HuH-7.5 (cell line): ENCODE measurements at regions not wholly inside any gene's neighbourhood (a gene's known extent, or its start where the extent isn't known, plus 50 kb on each side); places are given as distances from the start of the nearest gene placed in this dataset.

Source experiments
- DNase-seq: peaks from one replicate; pipeline ENCODE4 v3.0.0; 2011; ENCODE audit warnings: low spot score

DNA sequence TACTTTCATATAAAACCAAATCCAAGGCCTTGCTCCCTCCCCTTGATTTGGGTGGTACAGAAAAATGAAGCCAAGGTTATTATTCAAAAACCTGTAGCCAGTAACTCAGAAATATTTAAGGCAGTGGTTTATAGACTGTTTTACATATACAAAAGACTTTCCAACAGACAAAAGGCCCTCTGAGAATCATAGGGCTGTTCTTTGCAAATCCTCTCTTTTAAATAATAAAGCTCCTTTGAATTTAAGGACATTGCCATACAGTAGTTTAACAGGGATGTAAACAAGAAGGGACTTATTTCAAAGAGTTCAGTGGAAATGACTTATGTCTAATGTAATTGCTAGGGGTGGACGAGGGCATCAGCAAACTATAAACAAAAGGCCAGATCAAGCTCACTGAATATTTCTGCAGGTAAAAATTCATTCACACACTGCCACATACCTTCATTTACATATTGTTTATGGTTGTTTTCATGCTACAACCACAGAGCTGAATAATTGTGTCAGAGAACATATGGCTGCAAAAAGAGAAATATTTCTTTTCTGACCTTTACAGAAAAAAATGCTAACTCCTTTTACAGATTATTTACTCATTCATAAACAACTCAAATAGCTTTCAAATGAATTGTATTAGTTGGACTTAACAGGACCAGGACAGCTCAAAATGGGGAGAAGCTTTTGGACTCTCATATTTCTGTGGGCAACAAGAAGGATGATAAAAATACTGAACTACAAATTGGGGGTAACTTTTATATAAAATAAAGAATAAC is 665.6 kb downstream of the SLITRK1 start:
- DNase-seq, result no peak

DNA sequence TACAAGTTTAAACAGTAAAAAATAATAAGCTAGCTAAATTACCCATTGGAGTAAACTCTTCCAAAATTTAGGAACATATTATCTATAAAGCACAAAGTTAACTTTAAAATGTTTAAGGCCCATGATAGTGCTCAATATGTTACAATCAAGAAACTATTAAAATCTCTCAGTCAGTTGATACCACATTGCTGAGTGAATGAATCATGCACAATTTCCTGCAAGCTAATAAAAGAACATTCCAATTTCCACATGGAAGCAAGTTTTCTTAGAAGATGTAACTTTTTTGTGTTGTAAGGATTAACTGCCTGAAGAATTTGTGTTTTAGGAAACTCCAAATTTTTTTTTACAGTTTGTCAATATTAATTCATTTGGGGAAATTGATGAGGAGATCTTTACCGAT is 666.6 kb downstream of the SLITRK1 start:
- no peak for DNase-seq

DNA sequence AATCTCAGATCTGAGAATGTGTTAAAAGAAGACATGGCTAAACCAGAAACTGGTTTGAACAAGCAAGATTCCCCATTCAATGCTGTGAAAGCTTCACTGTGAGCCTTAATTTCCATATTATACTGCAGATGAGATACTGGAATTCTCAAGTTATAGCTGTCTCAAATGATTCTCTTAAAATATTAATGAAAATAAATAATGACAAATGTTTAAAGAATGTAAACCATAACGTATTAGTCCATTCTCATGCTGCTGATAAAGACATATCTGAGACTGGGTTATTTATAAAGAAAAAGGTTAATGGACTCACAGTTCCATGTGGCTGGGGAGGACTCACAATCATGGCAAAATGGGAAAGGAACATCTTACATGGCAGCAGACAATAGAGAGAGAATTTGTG is 667.8 kb downstream of the SLITRK1 start:
- DNase-seq, result no peak

DNA sequence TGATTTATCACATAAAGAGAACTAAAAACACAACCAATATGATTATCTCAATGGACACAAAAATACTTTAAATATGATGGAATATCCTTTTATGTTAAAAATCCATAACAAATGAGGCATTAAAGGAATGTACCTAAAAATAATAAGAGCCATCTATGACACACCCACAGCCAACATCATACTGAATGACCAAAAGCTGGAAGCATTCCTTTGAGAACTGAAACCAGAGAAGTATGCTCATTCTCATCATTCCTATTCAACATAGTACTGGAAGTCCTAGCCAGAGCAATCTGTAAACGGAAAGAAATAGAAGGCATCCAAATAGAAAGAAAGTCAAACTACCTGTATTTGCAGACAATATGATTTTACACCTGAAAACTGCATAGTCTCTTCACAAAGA is 671.0 kb downstream of the SLITRK1 start:
- no peak for DNase-seq

DNA sequence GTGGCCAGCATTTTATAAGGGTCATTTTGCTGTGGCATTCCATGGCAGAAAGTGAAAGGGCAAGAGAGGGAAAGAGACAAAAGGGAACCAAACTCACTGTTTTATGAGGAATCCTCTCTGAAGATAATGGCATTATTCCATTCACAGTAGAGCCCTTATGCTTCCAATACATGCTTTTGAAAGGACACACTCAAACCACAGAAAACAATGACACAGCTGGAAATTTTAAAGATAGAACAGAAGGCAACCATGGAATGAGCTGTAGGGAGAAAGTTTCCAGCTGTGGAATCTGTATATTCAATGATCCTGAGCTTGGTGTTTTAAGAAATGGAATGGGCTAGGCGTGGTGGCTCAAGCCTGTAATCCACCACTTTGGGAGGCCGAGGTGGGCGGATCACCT is 677.4 kb downstream of the SLITRK1 start:
- DNase-seq, result no peak

DNA sequence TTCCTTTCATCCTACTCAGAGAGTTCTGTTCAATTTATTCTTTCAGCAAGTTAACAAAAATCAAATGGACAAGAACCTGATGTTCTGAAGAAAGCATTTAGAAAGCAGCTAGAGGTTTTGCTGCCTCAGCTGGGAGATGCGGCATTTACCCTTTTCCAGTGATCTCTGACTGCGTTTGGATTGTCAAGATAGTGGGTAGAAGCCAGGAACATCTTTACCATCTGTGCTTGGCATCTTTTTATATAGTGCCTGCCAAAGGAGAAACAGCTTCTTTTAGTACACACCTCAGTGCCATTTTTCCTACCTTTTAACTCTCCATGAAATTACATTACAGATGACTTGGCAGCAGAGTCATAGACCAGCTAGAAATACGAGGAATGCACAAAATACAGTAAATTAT is 680.8 kb downstream of the SLITRK1 start:
- DNase-seq, result no peak

DNA sequence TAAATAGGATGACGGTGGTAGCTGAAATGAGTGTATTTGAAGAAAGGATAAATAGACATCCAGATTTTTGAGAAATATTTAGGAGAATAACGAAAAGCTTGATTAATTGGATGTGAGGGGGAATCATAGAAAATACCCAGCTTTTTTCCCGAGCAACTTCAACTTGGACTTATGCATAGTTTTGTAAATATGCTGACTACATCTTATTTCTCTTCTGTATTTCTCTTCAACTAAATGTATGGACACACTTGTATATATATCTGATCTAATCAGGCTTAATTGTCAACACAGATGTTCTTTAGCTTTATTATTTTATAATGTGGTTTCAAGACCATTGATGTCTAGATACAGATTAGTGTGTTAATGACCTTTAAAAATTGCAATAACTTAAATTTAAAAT is 685.0 kb downstream of the SLITRK1 start:
- DNase-seq, result no peak

DNA sequence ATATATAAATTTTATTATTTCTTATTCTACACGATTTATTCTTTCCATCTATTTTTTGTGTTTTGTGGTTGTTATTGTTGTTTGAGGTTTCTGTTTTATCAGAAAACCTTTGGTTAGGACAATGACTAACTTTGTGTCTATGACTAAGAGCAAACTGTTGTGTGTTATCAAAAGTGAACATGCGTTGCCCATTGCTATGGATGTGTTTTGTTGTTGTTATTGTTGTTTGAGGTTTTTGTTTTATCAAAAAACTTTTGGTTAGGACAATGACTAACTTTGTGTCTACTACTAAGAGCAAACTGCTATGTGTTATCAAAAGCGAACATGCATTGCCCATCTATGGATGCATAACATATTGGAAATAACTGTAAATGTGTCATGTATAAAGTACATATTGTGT is 692.3 kb downstream of the SLITRK1 start:
- DNase-seq, result no peak

DNA sequence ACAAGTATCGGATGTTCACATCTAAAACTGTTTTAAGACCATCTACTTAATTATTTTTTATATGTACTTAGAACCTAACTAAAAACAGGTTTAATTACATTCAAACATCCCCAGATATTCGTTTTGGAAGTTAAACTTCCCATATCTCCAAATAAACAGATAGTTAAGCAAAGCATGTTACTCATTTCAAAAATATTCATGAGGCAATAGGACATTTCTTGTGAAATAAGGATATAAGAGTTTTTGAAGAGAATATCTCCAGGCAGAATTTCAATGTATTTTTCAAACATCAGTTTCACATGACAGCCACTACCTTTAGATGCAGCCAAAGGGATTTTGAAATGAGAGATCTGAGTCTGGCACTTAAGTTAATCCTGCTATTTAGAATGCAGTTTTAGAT is 697.5 kb downstream of the SLITRK1 start:
- DNase-seq, result no peak

DNA sequence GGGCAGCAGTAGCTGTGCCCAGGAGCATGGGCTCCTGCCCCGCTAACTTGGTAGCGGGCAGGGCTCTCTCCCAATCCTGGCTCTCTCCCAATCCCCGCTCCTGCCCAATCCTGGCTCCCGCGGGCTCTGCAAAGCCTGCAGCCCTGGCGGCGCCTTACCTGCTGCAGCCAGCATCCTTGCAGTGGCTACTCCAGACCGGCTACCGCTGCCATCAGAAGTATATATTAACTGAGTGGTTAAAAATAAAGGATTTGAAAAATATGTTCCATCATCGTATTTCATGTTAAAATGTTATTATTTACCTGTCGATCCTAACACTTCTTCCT is 698.2 kb downstream of the SLITRK1 start:
- DNase-seq, result no peak

DNA sequence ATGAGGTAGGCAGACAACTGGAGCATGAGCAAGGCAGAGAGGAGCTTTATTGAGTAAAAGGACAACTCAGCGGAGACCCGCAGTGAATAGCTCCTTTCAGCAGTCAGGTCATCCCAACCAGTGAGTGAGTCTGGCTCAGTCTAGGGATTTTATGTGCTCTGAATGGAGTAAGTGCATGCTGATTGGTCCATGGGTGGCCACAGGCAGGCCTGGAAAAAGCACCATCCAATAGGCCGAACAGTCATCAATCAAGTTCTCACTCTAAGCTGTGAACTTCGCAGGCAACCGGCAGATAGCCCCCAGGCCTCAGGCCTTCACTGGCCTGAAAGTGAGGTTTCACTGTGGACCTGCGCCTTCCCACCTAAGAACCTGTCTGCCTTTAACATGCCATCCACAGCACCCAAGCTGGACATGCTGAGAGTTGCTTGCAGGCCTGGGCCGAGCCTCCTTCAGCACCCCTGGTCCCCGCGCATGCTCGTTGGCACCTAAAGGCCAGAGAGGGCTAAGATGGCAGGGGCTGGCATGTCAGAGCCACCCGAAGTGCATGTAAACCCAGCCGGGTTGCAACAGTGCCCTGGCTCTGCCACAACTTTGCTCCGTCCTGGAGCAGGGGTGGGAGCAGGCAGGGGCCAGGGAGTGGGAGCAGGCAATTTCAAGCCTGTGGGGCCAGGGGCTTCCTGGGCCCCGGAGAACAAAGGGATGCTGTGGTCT is 698.7 kb downstream of the SLITRK1 start:
- DNase-seq, result no peak

DNA sequence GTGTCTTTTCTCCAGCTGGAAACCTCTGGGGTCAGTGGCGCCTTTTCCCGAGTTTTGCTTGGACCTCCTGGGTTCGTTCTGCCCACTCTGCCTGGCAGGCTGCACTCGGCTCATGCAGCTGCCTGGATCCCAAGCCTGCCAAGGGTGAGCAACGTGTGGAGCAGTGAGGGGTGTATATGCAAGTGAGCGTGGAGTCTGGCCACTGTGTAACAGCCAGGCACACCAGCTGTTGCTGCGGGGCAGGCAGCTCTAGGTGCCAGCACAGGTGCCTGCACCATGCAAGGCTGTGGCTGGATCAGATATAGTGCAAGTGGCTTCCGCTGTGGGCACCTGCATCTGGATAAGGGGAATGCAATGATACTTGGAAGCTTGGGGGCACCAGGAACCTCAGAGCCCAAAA is 699.4 kb downstream of the SLITRK1 start:
- DNase-seq, result no peak

DNA sequence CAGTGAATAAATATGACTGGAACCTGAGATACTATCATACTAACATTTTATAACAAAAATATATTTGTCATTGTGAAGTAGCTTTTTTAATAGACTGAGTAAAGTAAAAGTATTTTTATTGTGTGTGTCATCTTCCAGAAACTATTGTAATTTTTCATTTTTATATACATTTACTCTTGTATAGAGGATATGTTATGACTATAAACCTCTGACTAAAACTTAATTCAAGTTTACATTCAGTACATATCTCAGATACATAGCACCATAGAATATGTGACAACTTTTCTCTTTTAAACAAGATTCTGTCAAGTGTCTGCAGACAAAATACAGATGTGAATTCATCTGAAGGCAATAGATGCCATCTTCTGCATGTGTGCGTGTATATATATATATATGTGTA is 704.3 kb downstream of the SLITRK1 start:
- no peak for DNase-seq

DNA sequence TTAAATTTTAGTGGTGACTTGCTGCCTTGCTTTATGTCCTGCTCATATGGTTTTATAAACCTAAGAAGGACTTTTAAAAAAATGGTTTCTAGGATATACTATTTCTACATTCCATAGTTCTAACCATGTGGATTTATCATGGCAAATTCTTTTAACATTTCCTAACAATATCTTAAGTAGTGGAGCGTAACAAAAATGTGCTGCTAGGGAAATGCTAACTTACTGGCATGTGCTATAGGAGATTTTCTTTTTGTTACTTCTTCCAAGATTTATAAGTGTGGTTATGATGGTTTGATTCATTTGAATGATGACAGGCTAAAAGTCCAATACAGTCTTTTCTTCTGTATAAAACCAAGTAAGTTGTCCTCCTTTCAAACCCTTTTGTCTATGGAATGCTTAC is 713.7 kb downstream of the SLITRK1 start:
- DNase-seq, result no peak

DNA sequence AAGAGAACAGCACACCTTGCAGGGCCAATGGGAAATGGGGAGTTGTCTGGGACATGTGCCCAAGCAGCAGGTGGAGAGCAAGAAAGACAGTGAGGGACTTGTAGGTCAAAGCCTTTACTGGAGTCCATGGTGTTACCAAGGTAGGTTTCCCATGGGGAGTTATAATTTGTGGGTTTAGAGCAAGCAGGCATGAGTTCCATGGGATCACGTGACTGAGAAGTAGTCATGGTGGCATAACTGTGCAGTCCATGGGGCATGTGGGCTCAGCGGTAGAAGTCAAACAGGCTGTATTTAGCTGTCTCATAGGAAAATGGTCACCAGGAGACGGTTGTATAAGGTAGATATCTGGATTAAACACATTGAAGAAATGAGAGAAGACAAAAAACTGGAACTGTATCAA is 715.1 kb downstream of the SLITRK1 start:
- DNase-seq, result no peak

DNA sequence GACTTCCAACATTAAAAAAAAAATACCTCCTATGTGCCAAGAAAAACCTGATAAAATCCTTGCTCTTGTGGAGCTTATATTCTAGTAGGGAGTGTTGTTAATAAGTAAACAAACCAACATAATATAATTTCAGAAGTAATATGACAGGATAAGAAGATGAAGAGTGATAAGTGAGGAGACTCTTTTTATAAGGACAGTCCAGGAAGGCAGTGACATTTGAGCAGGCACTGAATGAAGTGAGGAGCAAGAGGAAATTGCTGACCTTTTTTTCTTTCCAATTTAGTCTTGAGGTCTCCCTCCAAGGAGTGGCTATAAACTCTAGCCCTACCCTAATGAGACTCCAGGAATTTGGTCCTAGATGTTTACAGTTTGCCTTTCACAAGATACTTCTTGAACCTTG is 715.7 kb downstream of the SLITRK1 start:
- DNase-seq, result no peak

DNA sequence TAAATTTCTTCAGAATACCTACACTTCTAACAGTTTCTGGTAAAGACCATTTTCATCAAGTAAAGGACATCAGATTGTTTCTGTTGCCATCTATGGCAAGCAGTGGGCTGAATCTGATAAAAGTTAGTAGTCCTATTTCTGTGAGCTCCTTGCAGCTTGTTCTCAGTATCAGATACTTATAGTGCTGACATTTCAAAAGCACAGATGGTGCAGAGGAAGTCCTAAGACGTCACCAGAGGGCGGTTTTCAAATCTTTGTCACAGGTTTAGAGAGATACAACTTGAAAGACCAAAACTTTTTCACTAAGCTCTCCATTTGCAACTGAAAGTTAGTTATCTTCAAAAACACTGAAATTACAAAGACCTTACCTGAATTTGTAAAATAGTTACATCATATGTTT is 719.8 kb downstream of the SLITRK1 start:
- DNase-seq, result no peak

DNA sequence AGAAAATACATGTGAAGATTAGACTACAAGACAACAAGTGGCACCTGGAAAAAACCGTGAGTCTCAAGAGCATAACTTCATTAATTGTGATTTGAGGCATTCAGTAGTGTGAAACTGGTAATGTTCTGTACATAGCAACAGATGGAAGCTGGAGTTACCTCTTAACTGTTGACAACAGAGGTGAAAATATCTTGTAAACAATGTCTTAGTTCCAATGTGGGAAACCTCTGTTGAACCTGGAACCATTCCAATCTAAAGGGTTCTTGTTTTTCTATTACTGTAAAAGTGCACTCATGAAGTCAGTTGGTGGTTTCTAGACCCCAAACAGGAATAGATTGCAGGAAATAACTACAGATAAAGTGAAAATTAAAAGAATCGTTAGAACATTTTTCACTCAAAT is 728.4 kb downstream of the SLITRK1 start:
- no peak for DNase-seq

DNA sequence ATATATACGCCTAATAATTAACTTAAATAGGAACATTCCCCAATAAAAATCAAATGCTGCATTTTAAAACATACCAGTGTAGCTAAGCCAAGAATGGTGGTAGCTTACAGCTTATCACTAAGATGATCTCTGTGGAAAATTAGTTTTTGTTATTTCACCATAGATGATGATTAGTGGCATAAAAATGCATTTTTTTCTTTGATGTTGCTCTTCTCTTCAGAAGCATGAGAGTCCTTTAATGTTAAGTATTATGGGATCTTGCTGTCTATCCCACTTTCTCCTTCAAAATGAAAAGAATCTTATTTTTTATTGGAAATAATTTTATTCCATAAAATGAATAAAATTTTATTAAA is 731.0 kb downstream of the SLITRK1 start:
- no peak for DNase-seq

DNA sequence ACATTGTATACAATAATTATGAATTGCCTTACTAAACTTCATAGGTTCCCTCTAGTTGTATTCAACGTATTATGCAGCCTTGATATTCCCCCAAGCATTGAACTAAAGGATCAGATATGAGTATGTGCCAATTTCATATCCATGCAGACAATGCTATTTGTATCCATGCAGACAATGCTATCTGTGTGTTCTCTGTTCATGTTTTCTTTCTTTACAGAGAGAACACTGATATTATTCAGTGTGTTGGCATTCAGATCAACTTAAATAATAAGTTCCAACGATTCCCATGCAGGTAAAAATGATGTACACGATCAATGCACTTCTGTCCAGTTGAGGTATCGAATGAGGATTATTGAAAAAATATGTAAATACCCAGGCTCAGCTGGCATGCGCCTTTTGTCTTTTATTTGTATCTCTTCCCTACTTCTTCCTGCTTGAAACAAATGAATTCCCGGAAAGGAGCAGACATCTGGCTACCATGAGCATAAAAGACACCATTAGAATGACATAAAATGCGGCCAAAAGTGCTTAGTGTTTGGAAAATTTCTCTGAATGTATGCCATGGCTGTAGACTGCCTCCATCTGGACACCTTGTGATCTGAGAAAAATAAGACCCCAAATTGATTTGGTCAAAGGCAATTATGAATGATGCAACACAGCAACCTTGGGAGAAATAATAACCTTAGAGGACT is 731.5 kb downstream of the SLITRK1 start:
- DNase-seq, result no peak

DNA sequence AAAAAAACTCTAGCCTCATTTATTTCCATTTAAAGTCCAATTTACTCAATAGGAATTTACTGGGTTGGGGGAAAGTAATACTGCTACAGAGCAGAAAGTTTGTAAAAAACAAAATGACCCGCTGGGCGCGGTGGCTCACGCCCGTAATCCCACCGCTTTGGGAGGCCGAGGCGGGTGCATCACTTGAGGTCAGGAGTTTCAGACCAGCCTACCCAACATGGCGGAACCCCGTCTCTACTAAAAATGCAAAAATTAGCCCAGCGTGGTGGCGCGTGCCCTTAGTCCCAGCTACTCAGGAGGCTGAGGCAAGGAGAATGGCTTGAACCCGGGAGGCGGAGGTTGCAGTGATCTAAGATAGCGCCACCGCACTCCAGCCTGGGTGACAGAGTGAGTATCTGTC is 745.6 kb downstream of the SLITRK1 start:
- DNase-seq, result no peak

DNA sequence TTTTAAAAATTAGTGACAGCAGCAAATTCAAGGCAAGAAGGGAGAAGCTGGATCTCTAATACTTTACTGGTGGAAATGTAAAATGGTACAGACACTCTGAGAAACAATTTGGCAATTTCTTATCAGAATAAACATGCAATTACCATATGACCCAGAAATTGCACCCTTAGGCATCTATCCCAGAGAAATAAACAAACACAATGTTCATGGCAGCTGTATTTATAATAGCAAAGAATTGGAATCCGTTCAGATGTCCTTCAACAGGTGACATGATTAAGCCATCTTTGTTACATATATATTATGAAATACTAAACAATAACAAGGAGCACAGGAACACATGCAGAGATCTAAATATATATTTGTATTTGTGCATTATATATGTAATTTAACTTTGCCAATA is 756.5 kb downstream of the SLITRK1 start:
- no peak for DNase-seq

DNA sequence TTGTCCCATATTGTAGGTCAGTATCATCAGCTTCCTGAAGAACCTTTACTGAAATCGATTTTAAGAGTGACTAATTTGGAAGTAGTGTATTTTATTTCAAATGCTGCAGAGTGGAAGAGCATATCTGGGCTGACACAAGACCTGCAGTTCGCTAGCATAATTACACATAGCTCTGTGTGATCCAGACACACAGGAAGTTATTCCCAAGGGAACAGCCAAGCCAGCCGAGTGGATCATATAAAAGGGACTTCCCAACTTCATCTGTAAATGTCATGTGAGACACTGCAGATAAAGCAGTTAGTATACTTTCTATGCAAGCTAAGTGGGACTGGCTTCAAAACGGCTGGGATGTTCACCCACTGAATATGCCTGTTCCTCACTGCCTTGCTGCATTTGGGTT is 760.4 kb downstream of the SLITRK1 start:
- DNase-seq, result no peak

DNA sequence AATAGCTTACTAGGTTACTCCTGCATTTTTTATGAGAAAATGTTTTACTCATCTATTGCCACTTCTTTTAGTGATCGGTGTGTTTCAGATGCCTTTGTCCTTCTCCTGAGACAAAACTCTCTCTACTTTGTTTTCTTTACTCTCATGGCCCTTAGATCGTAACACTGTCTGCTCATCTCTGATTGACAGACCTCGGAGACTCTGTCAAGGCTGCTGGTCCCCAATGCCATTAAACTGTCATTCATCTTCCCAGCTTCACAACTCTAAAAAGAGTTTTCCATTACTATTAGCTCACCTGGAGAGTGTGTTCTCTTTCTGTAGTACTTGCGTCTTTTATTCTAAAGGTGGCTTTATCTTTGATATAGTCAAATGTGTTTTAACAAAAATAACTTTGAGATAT is 765.2 kb downstream of the SLITRK1 start:
- no peak for DNase-seq
